HG02973 (cell line): ENCODE measurements at regions not wholly inside any gene's neighbourhood (a gene's known extent, or its start where the extent isn't known, plus 50 kb on each side); places are given as distances from the start of the nearest gene placed in this dataset.
"Not testable (repeated sequence)": the region's sequence is repeated elsewhere in the genome, so short reads cannot be mapped to it uniquely, and the experiment has no call there.

Experiments
- ATAC-seq: cut with Tn5 transposase; IDR thresholded peaks from one replicate; pipeline ENCODE4 v1.9.1; 2021; ENCODE audit warnings: moderate library complexity; ENCODE audit not compliant: unreplicated experiment

DNA sequence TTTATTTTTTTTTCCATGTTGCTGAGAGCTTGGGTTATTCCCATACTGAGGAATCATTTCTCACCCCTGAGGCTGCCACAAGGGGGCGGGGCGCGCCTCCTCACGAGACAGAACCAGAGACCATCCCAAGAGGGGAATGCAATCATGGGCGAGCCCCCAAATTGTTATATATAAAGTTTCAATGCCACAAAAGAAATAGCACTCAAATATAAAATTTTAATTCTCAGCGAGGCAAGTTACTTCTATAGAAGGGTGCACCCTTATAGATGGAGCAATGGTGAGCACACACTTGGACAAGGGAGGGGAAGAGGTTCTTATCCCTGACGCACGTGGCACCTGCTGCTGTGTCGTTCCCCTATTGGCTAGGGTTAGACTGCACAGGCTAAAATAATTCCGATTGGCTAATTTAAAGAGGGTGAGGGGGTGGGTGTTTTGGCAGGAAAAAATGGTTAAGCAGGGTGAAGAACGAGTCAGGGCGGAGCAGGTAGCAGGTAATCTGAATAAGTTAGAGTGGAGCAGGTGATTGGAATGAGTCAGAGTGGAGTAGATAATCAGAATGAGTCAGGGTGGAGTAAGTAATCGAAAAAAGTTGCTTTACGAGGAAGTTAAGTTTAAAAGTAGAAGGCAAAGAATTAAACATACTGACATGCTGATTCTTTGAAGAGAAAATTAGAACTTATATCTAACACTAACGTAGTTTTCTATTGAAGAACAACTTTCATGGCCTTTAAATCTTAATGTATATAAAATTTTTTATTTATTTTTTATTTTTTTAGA is 177.5 kb downstream of the MTCL1 start:
- no peak for ATAC-seq

DNA sequence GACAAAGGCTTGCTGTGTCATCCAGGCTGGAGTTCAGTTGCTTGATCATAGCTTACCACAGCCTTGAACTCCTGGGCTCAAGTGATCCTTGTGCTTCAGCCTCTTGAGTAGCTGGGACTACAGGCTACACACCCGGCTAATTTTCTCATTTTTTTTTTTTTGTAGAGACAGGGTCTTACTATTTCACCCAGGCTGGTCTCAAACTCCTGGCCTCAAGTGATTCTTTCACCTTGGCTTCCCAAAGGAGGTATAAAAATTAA is 178.0 kb downstream of the MTCL1 start:
- ATAC-seq = no peak

DNA sequence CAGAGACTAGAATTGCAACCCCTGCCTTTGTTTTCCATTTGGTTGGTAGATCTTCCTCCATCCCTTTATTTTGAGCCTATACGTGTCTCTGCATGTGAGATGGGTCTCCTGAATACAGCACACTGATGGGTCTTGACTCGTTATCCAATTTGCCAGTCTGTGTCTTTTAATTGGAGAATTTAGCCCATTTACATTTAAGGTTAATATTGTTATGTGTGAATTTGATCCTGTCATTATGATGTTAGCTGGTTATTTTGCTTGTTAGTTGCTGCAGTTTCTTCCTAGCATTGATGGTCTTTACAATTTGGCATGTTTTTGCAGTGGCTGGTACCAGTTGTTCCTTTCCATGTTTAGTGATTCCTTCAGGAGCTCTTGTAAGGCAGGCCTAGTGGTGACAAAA is 182.5 kb downstream of the MTCL1 start:
- ATAC-seq = not testable (repeated sequence)

DNA sequence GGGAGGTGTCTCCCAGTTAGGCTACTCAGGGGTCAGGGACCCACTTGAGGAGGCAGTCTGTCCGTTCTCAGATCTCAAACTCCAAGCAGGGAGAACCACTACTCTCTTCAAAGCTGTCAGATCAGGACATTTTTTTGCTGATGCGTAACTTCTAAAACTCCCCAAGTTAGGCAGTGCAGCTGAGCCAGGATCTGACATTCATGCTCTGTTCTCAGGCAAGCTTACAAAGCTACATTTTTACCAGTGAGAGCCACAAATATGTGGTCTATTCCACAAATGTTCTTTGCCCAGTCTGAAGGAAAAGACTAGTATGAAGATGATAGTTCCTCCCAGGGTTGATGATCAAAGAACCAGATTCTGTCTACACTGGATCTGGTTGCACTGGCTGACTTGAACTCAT is 184.1 kb downstream of the MTCL1 start:
- no peak for ATAC-seq

DNA sequence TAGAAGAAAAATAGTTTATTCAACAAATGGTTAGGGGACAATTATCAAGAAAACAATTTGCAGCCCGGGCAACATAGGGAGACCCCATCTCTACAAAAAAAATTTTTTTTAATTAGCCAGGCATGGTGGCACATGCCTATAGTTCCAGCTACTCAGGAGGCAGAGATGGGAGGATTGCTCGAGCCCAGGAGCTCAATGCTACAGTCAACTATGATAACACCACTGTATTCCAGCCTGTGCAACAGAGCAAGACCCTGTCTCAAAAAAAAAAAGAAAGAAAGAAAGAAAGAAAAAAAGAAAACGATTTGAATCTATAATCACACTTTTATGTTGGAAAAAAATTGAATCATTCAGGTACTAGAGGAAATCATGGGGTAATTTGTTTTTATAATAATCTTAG is 185.1 kb downstream of the MTCL1 start:
- not testable (repeated sequence) for ATAC-seq

DNA sequence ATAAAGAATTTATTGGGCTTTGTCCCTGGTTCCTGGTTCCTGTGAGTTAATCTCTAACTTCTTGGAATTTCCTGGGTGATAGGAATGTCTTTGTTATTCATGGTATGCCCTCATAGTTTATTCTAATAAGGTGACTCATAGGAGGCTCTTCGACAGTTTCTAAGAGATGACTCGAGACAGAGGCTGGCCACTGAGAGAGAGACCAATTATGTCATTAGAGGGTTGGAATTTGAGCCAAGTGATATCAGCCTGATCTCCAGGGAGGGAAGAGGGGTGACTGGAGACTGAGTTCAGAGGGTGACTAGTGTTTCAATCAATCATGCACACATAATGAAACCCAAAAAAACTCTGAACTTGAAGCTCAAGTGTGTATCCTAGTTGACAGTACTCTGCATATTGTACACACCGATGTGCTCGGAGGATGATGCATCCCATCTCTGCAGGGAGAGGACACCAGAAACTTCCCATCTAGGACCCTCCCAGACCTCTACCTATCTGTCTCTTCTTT is 185.7 kb downstream of the MTCL1 start:
- ATAC-seq = no peak

DNA sequence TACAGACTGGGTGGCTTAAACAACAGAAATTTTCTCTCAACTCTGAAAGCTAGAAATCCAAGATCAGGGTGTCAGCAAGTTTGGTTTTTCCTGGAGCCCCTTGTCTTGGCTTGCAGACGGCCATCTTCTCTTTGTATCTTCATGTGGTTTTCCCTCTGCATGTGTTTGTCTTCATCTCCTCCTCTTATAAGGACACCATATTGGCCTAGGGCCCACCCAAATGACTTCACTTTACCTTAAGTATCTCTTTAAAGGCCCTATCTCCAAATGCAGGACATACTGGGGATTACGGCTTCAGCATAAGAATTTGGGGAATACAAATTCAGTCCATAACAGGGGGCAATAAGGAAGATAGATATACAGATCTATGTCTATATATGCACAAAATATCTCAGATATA is 187.9 kb downstream of the MTCL1 start:
- no peak for ATAC-seq

DNA sequence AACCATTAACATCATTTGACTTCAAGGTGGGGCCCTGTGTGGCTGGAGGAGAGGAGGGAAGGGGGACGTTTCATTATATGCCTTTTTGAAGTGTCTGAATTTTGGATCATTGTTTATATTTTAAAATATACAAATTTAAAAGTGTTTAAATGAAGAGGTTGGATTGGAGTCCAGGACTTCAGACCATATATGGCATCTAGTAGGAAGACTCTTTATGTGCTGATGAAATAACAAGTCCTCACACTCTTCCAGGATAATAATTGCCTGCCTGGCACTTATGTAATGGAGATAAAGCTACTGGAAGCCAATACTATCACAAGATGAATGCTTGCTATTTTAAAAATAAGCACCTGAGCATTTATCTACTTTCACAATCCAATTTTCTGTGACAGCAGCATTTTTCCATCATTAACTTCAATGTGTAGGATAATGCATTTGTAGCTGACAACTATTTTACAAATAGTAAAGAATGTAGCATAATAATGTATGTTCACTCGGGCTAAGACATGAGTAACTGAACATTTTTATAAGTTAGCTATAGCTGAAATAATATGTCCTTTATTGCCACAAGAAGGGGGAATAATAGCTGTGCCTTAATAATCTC is 188.4 kb downstream of the MTCL1 start:
- ATAC-seq = no peak

DNA sequence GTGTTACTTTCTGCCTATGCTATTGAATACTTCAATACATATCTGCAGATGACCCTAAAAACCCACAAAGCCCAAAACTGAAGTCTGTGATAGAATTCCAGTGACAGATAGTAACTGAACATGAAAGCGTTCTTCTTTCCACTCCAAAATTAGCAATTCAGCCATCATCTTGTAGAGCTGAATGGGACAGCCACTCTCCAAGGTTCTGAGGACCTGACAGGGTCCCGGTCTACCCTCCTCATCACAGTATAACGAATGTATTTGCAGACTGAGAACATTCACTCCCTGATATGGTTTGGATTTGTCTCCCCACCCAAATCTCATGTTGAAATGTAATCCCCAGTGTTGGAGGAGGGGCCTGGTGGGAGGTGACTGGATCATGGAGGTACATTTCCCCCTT is 189.5 kb downstream of the MTCL1 start:
- ATAC-seq = no peak

DNA sequence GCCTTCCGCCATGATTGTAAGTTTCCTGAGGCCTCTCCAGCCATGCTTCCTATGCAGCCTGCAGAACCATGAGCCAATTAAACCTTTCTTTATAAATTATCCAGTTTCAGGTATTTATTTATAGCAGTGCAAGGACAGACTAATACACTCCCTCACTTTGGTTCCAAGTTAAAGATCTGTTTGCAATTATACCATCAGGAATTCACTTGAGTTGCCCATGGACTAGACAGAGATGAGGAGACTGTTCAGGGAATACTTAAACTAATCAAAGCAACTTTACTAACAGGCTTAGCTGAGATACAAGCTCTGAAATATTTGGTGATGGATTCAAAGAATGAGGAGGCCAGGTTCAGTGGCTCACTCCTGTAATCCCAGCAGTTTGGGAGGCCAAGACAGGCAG is 190.0 kb downstream of the MTCL1 start:
- ATAC-seq = no peak

DNA sequence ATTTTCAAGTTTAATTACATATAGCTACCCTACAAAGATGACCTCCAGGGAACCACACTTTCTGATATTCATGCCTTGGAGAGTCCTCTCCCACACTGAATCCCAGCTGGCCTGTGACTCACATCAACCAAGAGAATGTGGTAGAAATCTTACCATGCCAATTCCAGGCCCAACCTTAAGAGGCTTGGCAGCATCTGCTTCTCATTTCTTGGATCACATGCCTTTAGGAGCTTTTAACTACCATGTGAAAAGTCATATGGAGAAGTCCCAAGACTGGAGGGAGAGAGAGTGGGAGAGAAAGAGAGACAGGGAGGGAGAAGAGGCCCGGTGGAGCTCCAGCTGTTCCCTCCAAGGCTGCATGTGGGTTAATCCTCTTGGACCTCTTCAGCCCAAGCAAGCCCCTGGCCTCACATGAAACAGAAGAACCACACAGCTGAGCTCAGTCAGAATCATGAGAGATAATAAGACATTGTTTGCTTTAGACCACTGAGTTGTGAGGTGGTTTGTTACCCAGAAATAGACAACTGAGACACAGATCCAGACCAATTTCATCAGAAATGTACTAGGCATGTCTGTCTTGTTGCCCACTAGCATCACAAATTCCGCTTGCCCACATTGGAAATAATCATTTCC is 190.7 kb downstream of the MTCL1 start:
- ATAC-seq = no peak

DNA sequence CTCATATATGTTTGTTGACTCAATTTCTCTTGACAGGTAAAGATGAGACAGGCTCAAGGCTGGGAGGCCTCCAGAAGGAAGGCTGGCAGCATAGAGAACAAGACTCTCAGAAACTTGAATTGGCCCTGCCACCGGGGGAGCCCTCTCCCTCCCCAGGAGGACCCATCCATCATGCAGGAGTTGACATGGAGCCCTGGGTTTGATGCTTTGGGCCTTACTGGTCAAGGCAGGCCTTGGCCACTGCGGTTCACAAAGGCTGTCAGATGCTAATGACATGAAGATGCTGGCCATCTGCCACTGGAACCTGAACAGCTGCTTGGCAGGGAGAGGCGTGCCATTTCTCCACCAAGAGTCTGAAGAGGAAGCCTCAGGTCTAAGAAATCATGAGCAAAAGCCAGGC is 193.6 kb downstream of the MTCL1 start:
- no peak for ATAC-seq

DNA sequence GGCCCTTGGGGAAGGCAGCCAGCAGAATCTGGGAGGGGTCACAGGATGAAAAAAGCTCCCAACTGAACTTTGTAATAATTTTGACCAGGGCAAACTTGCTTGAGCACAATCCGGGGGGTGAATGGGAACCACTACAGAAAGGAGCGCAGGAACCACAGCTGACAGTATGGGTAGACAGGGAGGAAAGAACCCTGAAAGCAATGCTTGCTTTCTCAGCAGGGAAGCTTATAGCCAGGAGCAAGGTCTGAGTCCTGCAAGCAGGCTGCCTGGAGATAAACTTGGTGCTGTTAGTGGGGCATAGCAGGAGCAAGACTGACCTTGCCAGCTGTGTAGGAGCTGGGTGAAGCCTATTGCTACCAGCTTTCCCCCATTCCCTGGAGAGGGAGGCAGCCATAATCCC is 195.2 kb downstream of the MTCL1 start:
- ATAC-seq = no peak

DNA sequence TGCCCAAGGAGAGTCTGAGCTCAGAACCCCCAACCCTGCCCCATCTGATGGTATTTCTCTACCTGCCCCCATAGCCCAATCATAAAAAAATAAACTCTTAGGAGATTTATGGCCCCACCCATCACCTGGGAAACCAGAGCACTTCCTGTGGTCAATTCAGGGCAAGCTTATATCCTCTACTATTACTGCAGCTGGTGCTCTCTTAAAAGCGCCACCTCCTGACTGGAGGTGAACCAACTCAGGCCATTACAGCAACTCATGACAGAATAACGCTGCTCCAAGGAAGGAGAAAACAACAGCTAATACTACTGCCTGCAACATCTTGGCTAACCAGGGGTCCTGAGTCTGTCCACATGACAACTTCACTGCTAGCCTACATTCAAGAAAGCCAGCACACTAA is 195.7 kb downstream of the MTCL1 start:
- ATAC-seq = no peak

DNA sequence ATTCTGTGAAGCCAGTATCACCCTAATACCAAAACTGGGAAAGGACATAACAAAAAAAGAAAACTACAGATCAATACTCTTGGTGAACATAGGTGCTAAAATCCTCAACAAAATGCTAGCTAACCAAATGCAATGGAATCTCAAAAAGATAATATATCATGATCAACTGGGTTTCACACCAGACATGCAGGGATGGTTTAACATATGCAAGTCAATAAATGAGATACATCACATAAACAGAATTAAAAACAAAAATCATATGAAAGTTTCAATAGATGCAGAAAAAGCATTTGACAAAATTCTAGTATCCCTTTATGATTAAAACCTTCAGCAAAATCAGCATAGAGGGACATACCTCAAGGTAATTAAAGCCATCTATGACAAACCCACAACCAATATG is 198.2 kb upstream of the NDUFV2 start:
- ATAC-seq = no peak

DNA sequence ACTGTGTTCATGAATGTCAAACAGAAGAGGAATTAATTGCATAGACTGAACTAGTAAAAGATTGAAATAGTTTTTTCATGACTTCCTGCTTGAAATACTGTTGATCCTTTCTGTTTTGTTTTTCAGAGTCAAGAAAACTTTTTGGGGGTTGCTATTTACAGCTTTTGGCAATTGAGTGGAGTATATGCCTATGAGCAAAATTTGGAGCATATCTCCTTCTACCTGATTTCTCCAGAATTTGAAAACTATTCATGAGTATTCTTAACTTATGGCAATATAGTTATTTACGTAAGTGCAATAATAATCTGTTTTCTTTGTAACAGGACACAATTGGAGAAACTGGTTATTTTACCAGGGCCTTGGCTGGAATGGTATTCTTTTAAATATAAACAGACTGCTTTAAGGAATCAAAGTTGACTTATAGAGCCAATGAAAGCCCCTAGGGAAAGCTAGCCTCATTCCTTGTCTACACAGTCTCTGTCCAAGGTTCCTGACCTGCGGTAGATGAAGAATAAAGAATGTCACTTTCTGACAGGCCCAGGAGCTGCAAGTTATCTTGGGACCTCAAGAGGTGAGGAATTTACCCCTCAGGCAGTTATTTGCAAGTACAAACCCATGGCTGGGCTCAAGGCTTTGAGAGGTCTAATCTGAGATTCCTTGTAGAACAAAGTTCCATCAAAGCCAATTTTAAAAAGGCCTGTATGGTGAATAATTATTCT is 193.5 kb upstream of the NDUFV2 start:
- ATAC-seq = no peak

DNA sequence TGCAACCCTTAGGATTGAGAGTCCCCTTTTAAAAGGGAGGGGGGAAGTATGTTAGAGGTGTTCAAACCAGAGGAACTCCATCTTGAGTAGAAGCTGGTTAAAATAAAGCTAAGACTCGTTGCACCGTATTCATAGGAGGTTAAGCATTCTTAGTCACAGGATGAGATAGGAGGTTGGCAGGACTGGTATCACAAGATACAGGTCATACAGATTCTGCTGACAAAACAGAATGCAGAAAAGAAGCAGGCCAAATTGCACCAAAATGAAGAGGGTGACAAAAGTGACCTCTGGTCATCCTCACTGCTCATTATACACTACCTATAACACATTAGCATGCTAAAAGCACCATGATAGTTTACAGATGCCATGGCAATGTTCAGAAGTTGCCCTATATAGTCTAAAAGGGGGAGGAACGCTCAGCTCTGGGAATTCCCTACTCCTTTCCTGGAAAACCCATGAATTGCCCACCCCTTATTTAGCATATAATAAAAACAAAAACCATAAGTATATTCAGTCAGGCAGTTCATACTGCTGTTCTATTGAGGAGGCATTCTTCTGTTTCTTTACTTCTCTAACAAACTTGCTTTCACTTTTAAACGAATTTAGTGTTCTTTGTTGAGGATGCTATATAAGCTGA is 192.2 kb upstream of the NDUFV2 start:
- no peak for ATAC-seq

DNA sequence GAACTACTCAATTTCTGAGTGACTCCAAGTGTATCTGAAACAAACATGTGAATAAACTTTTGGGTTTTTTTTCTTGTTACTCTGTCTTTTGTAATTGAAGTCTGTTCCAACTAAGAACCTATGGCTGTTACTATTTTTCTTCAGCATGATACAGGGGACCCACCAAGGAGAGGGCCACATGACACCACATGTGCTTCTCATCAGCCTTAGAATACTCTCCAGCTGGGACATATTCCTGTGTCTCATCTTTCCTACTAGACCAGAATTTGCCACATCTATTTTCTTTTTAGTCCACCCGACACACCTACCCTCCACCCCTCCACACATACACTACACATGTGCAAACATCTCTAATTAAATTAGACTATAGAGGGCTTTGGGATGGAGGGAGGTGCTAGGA is 191.7 kb upstream of the NDUFV2 start:
- ATAC-seq = no peak

DNA sequence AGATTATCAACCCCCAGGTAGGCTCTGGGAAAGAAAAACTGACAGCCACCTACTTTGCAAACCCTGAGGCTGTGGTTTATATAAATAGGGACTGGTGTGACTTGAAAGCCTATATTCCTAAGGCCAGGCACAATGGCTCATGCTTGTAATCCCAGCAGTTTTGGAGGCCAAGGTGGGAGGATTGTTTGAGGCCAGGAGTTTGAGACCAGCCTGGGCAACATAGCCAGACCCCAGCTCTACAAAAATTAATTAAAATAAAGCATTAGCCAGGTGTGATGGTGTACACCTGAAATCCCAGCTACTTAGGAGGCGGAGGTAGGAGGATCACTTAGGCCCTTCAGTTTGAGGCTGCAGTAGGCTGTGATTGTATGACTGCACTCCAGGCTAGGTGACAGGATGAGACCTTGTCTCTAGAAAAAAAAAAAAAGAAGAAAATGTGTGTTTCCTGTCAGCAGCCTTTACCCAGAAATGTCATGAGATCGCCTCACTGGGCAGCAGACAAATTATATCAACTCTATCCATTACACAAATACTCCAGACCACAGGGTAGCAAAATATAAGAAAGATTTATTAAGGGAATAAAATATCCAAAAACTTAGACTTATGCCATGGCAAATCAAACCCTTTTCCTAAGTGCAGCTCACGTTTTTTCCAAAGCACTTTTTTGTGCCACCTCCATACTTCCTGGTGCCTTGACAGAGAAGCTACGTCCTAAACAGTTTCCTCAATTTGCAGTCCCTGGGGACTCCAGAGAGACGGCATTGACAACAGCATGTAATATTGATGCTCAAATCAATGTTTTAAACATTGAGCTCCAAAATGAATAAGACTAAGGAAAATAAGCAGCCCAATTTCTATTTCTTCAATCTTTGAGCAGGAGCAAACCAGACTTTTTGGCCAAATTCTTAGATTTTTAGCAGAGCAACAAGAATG is 190.8 kb upstream of the NDUFV2 start:
- no peak for ATAC-seq
